Bronchial epithelial cell (primary cell): ENCODE measurements at regions not wholly inside any gene's neighbourhood (a gene's known extent, or its start where the extent isn't known, plus 50 kb on each side); places are given as distances from the start of the nearest gene placed in this dataset.

Source experiments
- DNase-seq: peaks from one replicate; pipeline ENCODE4 v3.0.0-alpha.2; 2010; ENCODE audit warnings: low read depth
- FAIRE-seq: peaks from 2 replicates; lab custom pipeline; 2011; peaks lifted over from hg19 to GRCh38; lab: Jason Lieb, UNC
- H3K27me3 ChIP-seq: 2 replicates; pipeline ENCODE4 v1.5.1; 2011; ENCODE audit warnings: low read length; ENCODE audit not compliant: control insufficient read depth, insufficient read depth
- H3K36me3 ChIP-seq: 2 replicates; pipeline ENCODE4 v1.5.1; 2011; ENCODE audit warnings: low read length; ENCODE audit not compliant: control insufficient read depth, insufficient read depth
- H3K4me3 ChIP-seq: 2 replicates; pipeline ENCODE4 v1.5.1; 2011; ENCODE audit warnings: mild to moderate bottlenecking, low read depth, low read length, control low read depth
- CTCF ChIP-seq: IDR thresholded peaks from 2 replicates; pipeline ENCODE4 v1.5.1; 2011; ENCODE audit warnings: mild to moderate bottlenecking, moderate library complexity, low read length, control low read depth, inconsistent platforms; ENCODE audit not compliant: insufficient read depth, severe bottlenecking

DNA sequence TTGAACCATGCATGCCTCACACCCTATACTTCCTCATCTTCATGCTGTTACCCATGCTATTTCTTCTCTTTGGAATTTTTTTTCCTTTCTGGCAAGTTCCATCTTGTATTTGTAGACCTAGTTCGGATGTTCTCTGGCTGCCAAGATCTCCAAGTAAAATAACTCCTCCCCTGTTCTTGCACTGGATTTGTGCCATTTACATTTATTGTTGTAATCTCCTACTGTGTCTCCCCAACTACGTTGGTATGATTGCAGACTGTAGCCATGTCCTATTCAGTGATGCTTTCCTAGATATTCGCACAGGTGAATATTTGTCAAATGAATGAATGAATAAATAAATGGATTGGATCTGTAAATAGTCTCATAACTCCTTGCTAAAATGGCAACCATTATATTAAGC, 546.0 kb downstream of the MN1 start:
- no peak for DNase-seq
- Histone ChIP-seq H3K36me3 (no peaks in the 10 kb centered on the region), H3K4me3 (no peak overlapping the region), H3K27me3 (no peaks in the 10 kb centered on the region)
- TF ChIP-seq CTCF, result no peak
- no peak for FAIRE-seq

- no peaks in the 10 kb centered on the region for H3K27me3 ChIP-seq
- no peak for DNase-seq
- no peaks in the 10 kb centered on the region for H3K36me3 ChIP-seq
- no peak for FAIRE-seq
- H3K4me3 ChIP-seq, result no peak overlapping the region
- no peak for TF ChIP-seq CTCF
These were observed 543.6 kb downstream of the MN1 start for GRCh38 chr22:27257987-27258386.

GRCh38 chr22:27258616-27259172, 542.9 kb downstream of the MN1 start:
- no peaks in the 10 kb centered on the region for H3K27me3 ChIP-seq
- FAIRE-seq, result no peak
- H3K36me3 ChIP-seq, result no peaks in the 10 kb centered on the region
- no peak for TF ChIP-seq CTCF
- no peak overlapping the region for H3K4me3 ChIP-seq
- DNase-seq, result no peak

- no peak for TF ChIP-seq CTCF
- no peak overlapping the region for H3K4me3 ChIP-seq
- H3K27me3 ChIP-seq, result no peaks in the 10 kb centered on the region
- FAIRE-seq (no peak), DNase-seq (no peak)
- no peaks in the 10 kb centered on the region for H3K36me3 ChIP-seq
These were observed 542.1 kb downstream of the MN1 start for GRCh38 chr22:27259433-27259832.

DNA sequence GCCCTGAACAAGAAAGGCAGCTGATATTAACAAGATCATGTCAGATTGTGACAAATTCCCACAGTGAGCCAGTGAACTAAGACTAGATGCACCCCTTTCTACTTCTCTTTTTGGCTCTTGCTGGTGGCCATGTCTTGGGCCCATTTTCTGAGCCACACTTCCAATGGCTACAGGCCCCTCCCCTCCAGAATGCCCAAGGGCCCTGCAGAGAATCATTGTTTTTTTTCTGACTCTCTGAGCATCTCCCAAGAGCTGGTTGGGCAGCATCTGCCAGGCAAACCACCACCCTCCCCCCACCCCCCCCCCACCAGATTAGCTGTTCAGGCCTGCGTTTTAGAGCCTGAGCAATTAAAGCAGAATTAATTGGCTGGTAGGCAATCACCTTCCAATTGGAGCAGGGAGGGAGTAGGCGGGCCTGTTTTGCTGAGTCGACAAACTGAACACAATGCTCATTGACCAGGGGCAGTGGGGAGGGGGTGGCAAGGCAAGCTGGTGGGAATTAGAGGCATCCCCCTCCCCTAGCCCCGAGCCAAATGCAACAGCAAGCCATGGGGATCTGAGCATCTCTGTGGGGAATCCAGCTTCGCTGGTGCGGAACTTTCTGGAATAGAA, 541.4 kb downstream of the MN1 start:
- Histone ChIP-seq H3K36me3 (no peaks in the 10 kb centered on the region), H3K27me3 (no peaks in the 10 kb centered on the region), H3K4me3 (no peak overlapping the region)
- DNase-seq, result no peak
- TF ChIP-seq CTCF, result no peak
- no peak for FAIRE-seq

- no peaks in the 10 kb centered on the region for H3K27me3 ChIP-seq
- FAIRE-seq (no peak), DNase-seq (no peak)
- TF ChIP-seq CTCF, result no peak
- no peaks in the 10 kb centered on the region for H3K36me3 ChIP-seq
- no peak overlapping the region for H3K4me3 ChIP-seq
These were observed 539.2 kb downstream of the MN1 start for GRCh38 chr22:27262361-27262760.
